ENCODE measurements at regions not wholly inside any gene's neighbourhood (a gene's known extent, or its start where the extent isn't known, plus 50 kb on each side); places are given as distances from the start of the nearest gene placed in this dataset.

DNA sequence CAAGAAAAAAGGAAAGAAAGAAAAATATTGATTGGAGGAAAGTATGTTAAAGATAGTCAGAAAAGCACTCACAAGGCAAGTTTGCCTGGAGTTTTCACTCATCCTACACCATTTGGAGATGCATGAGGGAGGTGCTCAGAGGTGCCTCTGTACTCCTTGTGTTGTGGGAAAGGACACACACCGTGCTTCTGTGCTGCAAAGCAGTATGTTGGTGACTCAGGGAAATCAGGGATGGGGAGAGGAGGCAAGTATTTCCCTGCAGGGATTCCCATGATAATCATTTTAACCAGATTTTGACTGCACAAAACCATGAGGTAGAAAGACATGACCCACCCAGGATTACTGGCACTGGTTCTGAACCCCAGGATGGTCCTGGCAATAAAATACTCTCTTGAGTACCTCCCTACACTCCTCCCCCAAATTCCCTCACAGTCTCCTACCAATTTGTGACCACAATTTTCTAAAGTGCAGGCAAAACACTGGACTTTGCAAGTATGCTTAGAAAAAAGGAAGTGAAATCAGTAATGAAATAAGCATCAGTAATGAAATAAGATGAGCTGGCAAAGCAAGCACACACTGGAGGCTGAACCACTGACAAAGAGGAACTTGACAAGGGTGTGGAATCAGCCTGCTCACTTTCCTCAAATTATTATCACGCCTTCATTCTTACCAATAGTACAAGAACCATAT is 155.5 kb upstream of the ACVR2A start:
- Histone ChIP-seq H3K27me3 (no peaks in the 10 kb centered on the region), H3K36me3 (ENCODE audit: low read depth, missing control alignments) (no peaks in the 10 kb centered on the region), H3K27ac (no peak overlapping the region), H3K4me3 (no peak overlapping the region), H3K9me3 (no peaks in the 10 kb centered on the region), H3K4me1 (no peaks in the 10 kb centered on the region)
- intact Hi-C loops (cut with DNase I; ENCODE audit: low total_unique reads), result no loop called here
- TF ChIP-seq POLR2A (IDR thresholded peaks at IDR 0.05), result no peak
- TF ChIP-seq, protein P1, sequence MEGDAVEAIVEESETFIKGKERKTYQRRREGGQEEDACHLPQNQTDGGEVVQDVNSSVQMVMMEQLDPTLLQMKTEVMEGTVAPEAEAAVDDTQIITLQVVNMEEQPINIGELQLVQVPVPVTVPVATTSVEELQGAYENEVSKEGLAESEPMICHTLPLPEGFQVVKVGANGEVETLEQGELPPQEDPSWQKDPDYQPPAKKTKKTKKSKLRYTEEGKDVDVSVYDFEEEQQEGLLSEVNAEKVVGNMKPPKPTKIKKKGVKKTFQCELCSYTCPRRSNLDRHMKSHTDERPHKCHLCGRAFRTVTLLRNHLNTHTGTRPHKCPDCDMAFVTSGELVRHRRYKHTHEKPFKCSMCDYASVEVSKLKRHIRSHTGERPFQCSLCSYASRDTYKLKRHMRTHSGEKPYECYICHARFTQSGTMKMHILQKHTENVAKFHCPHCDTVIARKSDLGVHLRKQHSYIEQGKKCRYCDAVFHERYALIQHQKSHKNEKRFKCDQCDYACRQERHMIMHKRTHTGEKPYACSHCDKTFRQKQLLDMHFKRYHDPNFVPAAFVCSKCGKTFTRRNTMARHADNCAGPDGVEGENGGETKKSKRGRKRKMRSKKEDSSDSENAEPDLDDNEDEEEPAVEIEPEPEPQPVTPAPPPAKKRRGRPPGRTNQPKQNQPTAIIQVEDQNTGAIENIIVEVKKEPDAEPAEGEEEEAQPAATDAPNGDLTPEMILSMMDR (IDR thresholded peaks at IDR 0.05), result no peak
- DNase-seq, result no peak
- 68 to 82% methylated on average over 2 of the region's 2 CpGs for WGBS, 2 donors

DNA sequence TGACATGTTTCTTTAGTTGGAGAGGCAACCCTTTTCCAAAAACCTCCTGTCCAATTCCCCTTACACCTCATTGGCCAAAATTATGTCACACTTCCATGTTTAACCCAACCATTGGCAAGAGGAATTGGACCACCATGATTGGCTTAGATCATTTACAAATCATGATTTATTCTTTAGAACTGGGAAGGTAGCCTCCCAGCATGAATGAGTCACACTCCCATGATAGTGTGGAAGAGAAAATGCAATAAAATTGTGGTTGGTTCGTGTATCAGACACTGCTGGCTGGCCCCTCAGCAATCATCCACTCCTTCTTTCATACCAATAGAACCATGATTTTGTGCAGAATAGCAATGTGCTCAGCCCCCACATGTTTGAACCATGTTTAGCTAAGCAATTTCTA is 156.6 kb upstream of the ACVR2A start:
- 60 to 70% methylated on average over 1 of the region's 1 CpG for WGBS, 2 donors
- Histone ChIP-seq H3K36me3 (ENCODE audit: low read depth, missing control alignments) (no peaks in the 10 kb centered on the region), H3K4me1 (no peaks in the 10 kb centered on the region), H3K27me3 (no peaks in the 10 kb centered on the region), H3K9me3 (no peaks in the 10 kb centered on the region), H3K4me3 (no peak overlapping the region), H3K27ac (no peak overlapping the region)
- TF ChIP-seq, protein P1 (IDR thresholded peaks at IDR 0.05), result no peak
- TF ChIP-seq POLR2A (IDR thresholded peaks at IDR 0.05), result no peak
- DNase-seq, result no peak
- intact Hi-C loops (cut with DNase I; ENCODE audit: low total_unique reads), result no loop called here

DNA sequence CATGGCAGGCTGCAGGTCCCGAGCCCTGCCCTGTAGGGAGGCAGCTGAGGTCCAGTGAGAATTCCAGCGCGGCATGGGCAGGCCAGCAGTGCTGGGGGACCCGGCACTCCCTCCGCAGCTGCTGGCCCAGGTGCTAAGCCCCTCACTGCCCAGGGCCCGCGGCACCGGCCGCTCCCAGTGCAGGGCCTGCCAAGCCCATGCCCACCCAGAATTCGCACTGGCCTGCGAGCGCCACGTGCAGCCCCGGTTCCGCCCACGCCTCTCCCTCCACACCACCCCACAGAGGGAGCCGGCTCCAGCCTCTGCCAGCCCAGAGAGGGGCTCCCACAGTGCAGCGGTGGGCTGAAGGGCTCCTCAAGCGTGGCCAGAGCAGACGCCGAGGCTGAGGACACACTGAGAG is 158.5 kb upstream of the ACVR2A start:
- no peaks in the 10 kb centered on the region for H3K36me3 ChIP-seq (ENCODE audit: low read depth, missing control alignments)
- TF ChIP-seq, protein P1 (IDR thresholded peaks at IDR 0.05), result no peak
- no peak for TF ChIP-seq POLR2A (IDR thresholded peaks at IDR 0.05)
- no peaks in the 10 kb centered on the region for H3K27me3 ChIP-seq
- intact Hi-C loops (cut with DNase I; ENCODE audit: low total_unique reads), result no loop called here
- no peak for DNase-seq
- H3K9me3 ChIP-seq, result no peaks in the 10 kb centered on the region
- H3K4me3 ChIP-seq, result no peak overlapping the region
- H3K27ac ChIP-seq, result no peak overlapping the region
- no peaks in the 10 kb centered on the region for H3K4me1 ChIP-seq
- WGBS, 2 donors, result 87 to 90% methylated on average over 4 to 21 of the region's 21 CpGs

DNA sequence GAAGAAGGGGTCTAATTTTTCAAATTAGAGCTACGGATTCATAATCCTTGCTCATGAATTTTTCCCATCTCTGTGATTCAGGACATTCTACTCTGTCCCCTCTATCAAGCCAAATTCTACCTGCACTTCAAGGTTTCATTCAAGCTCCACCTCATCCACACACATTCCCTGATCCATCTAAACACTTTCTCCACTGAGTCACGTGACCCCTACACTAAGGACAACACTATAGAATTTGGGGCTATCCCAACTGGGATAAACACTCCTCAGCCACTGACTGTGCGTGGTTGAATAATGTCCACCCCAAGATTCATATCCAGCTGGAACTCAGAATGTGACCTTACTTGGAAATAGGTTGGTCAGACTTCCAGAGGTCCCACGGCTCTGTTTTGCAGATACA is 159.9 kb upstream of the ACVR2A start:
- intact Hi-C loops (cut with DNase I; ENCODE audit: low total_unique reads), result no loop called here
- no peak for TF ChIP-seq POLR2A (IDR thresholded peaks at IDR 0.05)
- TF ChIP-seq, protein P1 (IDR thresholded peaks at IDR 0.05), result no peak
- Histone ChIP-seq H3K36me3 (ENCODE audit: low read depth, missing control alignments) (no peaks in the 10 kb centered on the region), H3K27me3 (no peaks in the 10 kb centered on the region), H3K4me1 (no peaks in the 10 kb centered on the region), H3K4me3 (no peak overlapping the region), H3K9me3 (no peaks in the 10 kb centered on the region), H3K27ac (no peak overlapping the region)
- 79 to 88% methylated on average over 4 of the region's 4 CpGs for WGBS, 2 donors
- no peak for DNase-seq

DNA sequence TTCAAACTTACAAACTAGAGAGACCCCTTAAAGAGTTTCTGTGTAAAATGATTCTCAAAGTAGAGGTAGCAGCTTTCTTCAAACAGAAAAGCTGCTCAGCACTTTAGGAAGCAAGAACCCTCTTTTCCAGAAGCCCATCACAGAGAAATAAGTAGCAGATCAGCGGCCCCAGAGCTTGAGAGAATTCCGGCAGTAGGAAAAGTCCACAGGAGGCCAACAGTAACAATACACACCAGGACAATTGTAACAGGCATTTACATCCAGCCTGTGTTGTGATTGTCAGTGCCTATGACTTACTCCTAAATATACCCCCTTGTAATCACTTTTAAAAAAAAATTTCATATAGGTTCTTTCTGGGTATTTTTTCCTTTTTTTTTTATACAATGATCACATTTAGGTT is 161.4 kb upstream of the ACVR2A start:
- intact Hi-C loops (cut with DNase I; ENCODE audit: low total_unique reads), result no loop called here
- no peak for DNase-seq
- 71 to 76% methylated on average over 2 of the region's 2 CpGs for WGBS, 2 donors
- H3K9me3 ChIP-seq, result no peaks in the 10 kb centered on the region
- H3K4me1 ChIP-seq, result no peaks in the 10 kb centered on the region
- no peaks in the 10 kb centered on the region for H3K27me3 ChIP-seq
- H3K4me3 ChIP-seq, result no peak overlapping the region
- no peak overlapping the region for H3K27ac ChIP-seq
- no peaks in the 10 kb centered on the region for H3K36me3 ChIP-seq (ENCODE audit: low read depth, missing control alignments)
- TF ChIP-seq, protein P1 (IDR thresholded peaks at IDR 0.05), result no peak
- TF ChIP-seq POLR2A (IDR thresholded peaks at IDR 0.05), result no peak

Measured in testis (tissue), 2 donors.